ENCODE measurements at regions not wholly inside any gene's neighbourhood (a gene's known extent, or its start where the extent isn't known, plus 50 kb on each side); places are given as distances from the start of the nearest gene placed in this dataset.

DNA sequence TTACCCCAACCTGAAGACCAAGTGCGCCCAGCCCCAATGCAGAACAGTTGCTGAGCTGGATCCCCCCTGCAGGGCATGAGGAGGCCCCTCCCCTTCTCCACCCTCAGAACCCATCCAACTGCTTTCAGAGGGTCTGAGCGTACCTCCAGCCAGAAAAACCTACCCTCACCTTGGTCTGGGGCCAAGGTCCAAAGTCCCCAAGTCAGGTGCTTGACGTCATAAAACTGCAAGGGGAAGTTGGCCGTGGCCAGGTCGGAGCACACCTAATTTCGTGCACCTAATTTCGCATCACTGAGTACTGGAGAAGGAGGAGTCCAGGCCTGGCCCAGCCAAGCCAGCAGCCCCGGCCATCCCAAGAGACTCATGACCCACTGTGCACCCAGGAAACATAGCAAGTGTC lies 289.8 kb downstream of the CTTN start:
- no peak for DNase-seq

DNA sequence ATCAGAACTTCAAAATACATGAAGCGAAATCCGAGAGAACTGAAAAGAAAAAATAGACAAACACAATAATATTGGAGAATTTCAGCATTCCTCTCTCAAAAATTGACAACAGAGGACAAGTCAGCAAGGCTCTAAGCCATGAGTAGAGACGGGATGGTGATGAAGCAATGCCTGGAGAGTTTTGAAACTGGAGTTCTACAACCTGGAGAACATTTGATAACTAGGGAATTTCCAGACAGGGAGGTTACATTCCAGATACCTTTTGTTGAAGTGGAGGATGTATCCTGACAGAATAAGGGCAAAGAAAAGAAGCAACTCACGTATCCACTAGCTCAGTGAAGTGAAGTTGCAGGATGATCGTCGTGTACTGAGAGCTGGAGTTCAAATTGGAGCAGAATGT lies 291.4 kb downstream of the CTTN start:
- DNase-seq: no peak

DNA sequence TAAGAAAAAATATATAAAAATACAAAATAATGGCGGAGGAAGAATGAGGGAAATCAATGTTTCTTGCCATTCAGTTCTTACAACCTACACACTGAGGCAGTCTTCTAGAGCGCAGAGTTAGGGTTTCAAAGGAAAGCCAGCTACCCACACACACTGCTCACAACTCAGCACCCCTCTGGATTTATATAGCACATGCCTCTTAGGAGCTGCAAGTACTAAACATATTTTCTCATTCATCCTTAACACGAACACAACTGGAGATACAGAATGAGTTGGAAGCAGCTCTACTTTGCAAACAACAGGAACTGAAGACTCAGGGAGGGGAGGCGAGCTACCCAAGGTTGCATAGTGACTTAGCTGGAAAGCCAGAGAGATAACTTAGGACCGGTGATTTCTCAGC lies 293.8 kb downstream of the CTTN start:
- no peak for DNase-seq

DNA sequence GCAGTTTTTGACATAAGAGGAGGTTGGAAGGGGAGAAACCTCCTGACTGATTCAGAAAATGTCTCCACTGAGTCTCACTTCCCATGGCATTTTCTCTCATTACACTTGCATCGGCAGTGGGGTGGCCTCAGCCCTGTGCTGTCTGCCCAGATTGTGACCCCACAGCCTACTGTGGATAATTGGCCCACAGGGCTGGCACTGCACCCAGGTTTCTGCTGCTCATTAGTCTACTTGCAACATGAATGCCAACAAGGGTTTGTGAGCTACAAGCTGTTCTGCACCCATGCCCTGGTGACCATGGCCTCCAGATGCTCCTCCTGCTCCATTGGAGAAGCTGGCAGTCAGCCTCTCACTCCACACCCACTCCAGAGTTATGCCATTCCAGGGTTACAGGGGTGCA lies 296.0 kb downstream of the CTTN start:
- DNase-seq: no peak

DNA sequence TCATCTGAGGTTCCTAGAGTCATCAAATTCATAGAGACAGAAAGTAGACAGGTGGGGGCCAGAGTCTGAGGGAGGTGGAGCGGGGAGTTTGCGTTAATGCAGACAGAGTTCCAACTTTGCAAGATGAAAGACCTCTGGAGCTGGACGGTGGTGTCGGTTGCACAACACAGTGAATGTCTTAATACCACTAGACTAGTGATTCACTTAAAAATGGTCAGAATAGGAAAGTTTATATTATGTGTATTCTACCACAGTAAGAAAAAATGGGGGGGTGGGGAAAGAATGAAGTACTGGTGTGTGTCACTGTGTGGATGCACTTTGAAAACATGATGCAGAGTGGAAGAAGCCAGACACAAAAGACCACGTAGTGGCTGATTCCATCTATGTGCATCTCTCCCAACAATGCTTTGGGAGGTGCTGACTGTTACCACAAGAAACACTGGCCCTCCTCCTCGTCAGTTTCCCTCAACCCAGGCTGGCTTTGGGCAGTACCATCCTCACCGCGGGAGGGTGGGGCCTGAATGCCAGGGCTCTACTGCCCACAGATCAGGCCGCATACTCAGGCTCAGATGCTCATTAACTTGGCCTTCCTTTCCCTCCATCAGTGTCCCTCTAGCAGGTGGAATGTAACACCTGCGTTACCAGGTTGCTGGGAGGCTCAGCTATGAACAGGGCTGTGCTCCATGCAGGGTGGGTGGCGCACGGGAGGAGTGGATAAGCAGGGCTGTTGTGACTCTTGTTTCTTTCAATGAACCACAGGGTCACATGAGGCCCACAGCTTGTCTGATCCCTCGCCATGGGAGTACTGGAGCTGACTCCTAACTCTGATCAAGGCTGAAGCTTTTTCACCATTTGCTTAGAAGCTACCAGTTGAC lies 297.0 kb downstream of the CTTN start:
- DNase-seq: no peak

DNA sequence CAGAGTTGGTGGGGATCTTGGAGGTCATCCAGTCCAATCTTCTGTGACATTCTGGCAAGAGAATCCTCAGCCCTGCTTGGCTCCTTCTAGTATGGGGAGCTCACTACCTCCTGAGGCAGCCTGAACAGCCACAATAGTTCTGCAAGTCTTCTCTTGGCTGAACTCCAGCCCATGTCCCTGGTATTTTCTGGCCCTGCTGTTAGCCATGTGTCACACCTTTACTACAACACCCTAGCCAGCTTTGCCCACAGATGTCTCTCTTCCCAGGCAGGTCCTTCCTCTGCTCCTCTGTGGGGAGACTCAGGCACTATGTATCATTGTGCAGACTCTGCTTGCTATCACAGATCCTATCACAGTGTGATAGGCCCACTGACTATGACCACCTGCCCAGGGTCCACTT lies 297.7 kb downstream of the CTTN start:
- DNase-seq: no peak

DNA sequence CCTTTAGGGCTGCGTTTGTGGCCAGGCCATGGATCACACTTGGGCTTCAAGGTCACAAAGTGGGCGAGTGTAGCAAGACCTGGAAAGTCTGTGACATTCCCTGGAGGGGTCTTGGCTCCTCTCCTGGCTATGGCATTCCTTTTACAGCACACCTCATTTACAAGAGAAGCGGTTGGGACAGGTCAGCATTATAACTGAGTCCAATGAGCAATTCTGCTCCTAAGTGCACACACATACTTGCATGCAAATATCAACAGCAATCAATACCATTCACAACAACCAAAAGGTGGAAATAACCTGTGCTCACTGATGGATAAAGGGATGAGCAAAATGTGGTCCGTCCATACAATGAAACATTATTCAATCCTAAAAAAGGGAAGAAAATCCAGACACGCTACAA lies 298.2 kb downstream of the CTTN start:
- DNase-seq: no peak

DNA sequence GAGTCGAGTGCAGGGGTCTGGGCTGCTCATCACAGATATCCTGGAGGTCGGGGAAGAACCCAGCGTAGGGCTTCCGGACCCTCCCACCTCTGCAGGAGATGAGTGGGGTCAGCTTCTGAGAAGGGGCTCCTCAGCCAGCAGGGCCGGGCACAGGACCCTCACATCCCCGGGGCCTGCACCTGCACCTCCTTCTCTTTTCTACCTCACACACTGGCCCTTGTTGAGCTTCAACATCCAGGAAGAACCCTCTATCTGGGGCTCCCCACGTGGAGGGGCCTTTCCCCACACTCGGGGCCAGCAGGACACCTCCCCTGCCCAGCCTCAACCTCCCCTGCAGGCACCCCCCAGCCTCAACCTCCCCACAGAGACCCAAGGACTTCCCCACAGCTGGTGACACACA lies 299.4 kb downstream of the CTTN start:
- no peak for DNase-seq

DNA sequence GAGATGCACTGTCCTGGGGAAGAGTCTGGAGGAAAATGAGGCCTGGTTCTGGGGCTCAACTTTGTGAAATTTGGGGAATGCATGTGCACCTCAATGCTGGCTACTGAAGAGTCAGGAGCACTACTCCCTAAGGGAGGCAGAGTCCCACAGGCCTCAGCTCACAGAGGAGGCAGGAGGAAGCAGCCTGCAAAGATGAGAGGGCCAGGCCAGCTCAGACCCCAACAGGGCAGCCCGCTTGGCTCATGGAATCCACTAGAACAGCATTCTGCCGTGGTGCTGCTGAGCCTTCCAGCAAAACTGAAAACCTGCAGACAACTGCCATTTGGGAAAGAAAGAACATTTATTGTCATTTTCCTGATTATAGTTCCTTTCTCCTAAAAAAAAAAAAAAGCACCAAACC lies 300.5 kb downstream of the CTTN start:
- no peak for DNase-seq

DNA sequence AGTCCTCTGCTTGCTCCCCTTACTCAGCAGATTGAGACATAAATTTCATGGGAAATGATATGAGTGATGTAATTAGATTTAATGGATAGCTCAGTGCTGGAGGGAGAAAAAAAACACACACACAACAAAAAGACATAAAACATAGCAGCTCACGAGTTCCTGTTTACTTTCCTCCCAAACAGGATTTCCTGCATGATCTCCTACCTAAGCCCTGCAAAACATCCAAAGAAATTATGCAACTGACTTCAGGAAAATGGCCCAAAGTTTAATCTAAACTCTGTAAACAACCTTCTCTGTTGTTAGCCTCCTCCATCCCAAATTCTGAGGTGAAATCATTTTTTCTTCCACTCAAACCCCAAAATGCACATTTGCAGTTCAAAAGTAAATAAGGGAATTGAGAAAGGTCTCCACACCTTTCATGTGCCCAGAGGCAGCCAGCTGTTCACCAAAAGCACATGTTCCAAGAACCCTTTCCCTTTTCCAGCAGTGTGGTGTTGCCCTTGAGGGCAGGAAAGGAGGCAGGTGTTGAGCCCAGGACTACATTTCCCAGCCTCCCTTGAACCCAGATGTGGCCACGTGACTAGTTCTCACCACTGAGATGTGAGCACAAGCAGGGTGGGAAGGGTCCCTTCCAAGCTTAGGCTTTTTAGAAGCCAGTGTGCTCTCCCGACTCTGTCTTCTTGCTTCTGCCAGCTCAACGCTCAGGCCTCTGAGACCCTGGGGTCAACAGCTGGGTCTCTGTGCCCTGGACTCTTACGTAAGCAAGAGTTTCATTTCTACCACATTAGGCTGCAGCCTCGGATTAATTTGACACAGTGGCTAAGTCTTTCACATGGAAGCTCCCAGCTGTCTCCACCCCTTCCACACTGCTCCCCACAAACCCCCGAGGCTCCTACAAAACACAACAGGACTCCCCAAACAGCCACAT lies 301.2 kb downstream of the CTTN start:
- no peak for DNase-seq

DNA sequence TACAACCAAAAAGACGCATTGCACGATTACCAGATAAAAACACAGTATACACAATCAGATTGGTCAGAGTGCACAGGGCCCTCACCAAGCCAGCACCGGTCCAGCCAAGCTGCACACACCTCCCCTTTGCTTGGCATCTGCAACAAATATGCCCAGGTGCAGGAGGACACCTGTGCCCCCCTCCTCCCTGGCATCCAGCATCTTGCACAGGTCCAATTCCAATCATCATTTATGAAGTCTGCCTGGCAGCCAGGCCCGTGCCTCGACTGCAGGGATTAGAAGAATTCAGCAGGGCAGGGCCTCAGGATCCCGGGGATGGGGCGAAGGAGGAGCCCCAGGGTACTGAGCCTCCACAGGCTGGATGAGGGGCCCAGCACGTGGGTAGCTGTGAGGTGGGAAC lies 302.1 kb downstream of the CTTN start:
- DNase-seq: no peak

DNA sequence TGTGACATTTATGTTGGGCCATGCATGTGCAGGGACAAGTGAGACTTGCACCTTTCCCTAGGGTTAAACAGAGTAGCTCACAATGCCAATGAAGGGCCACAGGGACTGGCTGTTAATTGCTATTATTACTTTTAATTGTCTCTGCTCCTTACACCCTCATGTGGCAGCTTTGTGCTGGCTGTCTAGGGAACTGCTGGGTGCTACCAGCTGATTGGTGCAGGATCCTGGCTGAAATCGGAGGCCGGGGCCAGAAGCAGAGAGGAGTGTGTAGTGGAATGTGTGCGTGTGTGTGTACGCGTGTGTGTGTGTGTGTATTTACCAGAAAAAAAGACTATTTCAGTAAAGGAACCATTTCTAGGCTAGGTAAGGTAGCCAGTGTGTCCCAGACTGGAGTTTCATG lies 302.5 kb downstream of the CTTN start:
- no peak for DNase-seq

DNA sequence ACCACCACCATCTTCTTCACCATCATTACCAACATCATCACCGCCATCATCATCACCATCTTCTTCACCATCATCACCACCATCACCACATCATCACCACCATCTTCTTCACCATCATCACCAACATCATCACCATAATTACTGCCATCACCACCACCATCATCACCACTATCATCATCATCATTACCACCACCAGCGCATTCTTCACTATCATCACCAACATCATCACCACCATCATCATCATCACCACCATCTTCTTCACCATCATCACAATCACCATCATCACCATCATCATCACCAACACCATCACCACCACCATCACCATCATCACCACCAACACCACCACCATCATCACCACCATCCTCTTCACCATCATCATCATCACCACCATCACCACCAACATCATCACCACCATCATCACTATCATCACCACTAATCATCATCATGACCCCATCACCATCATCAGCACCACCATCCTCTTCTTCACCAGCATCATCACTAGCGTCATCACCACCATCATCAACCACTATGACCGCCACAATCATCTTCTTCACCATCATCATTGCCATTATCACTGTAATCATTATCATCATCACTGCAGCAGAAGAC lies 303.8 kb downstream of the CTTN start:
- DNase-seq: no peak

DNA sequence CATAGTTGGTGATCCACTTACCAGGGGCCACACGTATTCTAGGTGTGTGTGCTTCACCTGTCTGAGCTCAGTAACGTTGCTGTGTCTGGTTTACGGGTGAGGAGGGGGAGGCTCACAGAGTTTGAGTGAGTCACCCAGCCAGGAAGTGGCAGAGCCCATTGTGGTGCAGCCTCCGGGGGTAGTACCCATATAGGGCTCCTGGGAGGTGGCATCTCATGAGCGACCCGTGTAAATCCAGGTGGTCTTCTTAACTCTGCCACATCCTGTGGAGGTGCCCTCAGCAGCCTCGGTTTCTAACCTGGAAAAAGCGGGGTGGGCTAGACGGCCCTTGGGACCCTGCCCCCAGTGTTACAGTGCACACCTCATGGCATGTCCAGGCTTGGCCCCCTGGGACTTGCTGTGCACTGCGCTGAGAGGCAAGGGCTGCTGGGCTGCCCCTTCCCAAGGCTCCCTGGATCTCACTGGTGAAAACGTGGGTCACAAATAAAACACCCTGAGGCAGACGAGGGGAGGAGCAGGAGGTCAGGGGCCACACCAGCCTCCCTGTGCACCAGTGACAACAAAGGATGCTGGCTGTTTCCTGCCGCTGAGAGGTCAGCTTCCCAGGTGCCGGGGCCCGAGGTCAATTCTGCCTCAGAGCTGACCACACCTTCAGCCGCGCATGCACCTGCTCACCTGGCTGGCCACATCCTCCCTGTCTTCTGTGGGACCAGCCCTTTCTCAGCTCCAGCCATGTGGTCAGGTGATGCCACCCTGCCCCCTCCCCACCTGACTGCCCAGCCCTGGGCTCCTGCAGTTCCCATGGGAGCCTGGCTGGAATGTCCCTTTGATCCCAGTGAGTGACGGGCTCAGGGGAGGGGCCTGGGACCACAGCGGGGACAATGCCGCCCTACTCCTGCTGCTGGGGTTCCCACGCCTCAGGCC lies 305.1 kb downstream of the CTTN start:
- no peak for DNase-seq

DNA sequence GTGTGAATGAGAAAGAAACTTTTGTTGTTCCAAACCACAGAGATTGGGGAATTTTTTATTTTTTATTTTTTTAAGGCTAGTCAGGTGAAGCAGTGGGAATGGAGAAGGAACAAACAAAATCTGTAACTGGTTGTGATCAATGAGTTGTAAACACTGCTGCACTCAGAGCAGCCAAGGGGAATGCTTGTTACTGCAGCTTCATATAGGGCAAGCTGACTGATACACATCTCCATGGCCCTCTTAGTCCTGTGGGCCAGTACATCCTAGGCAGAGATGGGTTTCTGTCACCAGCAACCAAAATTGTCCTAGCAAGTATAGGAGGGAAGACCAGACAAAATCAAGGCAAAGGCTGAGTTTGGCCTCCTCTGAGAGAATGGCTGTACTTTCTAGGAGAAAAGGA lies 306.8 kb downstream of the CTTN start:
- no peak for DNase-seq

DNA sequence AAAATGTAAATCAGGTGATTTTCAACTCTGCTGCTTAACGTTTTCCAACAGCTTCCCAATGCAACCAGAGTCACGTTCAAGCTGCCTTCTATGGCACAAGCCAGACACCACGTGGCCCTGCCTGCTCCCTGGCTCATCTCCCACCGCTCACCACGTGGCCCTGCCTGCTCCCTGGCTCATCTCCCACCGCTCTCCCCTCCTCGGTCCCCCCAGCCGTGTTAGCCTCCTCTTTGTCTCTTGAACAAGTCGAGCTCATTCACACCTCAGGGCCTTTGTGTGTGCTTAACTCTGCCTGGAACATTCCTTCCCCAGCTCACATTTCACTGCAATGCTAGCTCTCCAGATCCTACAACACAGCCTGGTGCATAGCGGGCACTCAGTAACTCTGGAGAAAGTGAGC lies 307.6 kb downstream of the CTTN start:
- no peak for DNase-seq

DNA sequence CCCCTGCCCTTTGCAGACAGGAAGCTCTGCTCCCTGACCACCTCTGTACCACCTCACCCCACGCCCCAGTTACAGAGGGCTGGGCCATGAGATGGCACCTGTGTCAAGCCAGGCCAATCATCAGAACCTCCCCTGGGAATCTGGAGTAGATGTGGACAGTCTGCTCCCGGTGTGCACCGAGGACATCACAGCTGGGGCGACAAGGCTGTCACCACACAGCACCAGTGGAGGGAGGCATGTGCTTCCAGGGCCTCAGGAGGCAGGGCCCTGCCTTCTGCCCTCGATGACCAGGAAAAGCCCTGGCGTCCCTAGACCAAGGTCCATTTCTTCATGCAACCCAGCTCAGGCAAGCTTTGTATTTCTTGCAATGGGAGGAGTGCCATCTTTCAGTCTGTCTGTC lies 309.5 kb downstream of the CTTN start:
- no peak for DNase-seq

DNA sequence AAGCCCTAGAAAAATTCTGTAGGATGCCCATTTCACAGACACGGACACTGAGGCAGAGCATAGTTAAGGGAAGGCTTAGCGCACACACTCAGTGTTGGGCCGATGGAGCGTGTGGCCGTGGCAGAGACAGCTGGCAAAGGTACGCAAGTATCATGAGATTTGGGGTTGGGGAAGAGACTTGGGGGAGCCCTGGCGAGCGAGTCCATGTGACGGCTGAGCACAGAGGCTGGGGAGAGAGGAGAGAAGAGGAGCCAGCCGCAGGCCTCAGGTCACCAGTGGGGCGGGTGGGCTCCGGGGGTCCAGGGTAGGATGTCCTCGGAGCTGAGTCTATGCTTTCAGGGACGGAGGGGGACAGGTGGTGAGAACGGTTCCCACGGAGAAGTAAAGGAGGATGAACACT lies 311.3 kb downstream of the CTTN start:
- no peak for DNase-seq

DNA sequence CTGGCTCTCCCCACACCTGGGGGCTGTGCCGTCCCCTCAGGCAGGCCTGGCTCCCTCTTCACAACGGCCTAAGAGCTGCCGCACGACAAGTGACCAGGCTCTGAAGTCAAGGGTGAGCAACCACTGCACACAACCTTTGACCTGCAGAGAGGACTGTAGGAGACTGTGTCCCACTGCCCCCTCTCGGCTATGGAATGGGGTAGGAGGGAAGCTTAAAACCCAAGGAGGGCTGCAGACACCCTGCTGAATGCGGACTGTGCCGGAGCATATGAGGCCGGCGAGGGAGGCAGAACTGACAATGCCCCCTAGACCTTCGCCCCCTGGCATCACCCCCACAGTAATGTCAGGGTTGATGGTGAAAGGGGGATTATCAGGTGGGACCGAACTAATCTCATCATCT lies 311.9 kb downstream of the CTTN start:
- DNase-seq: no peak

DNA sequence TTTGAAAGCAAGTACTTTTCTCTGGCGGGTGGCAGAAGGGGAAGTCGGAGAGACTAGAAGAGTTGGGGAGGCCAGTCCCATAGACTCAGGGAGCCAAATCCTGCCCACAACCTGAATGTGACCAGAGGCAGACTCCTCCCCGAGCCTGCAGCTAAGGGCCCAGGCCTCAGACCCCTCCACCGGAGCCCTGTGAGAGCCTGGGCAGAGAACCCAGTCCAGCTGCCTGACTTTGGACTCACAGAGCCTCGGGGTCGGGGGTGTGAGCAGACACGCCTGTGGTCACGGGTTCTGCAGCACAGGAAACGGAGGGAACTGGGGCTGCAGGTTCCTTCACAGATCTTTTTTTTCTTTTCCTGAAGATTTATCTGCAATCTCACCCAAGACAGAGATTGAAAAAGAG lies 312.3 kb downstream of the CTTN start:
- no peak for DNase-seq

DNA sequence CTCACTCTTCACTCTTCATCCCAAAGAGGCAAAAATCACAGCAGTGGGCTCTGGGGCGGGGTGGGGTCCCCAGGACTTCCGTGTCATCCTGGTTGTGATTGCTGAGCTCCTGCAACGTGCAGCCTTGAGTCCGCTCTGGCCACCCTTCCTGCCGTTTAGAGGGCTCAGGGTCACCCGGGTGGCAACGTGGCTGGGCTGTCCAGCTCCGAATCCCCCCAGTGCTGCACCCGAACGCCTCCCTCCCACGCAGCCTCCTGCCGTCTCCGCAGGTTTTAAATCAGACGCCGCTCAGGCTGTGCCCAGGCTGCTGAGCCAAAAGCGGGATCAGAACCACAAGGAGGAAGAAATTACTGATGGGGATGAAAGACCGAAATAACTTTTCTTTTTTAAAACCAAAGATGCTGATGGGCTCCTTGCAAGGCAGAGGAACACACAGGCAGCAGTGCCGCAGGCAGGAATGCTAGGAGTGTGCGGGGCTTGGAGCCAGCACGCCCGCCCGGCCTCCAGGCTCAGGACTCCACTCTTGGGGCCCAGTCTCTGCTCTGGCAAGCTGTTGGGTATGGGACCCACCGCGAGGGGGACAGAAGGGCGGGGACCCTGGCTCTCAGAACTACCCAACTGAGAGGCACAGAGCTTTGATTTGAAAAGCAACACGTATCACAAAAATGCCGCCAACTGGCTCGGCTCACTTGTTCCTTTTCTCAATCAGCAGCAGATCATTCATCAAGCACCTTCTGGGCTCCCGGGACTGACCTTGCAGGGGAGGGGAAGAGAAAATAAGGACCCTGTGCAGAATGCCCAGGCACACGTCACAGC lies 313.0 kb downstream of the CTTN start:
- no peak for DNase-seq

DNA sequence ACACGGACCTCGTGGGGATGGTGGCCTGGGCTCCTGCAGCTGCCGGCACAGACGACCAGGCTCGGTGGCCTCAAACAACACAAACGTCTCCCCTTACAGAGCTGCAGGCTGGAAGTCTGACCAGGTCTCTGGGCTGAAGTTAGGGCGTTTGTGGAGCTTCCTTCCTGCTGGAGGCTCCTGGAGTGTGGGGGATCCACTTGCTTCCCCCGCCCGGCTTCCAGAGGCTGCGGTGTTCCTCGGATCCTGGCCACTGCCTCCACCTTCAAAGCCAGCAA lies 313.5 kb downstream of the CTTN start:
- DNase-seq: no peak

All from NCI-H446 treated with DMSO at 0.1 percent for 48 hours (cell line).